BLaER1 (cell line): ENCODE measurements at regions not wholly inside any gene's neighbourhood (a gene's known extent, or its start where the extent isn't known, plus 50 kb on each side); places are given as distances from the start of the nearest gene placed in this dataset.

ENCODE experiments used
- H3K27ac ChIP-seq: shearing (Covaris generic); formaldehyde crosslinking; 2 replicates; pipeline ENCODE4 v1.8.1; 2022
- H3K27me3 ChIP-seq: shearing (Covaris generic); formaldehyde crosslinking; 2 replicates; pipeline ENCODE4 v1.8.1; 2022
- H3K36me3 ChIP-seq: shearing (Covaris generic); formaldehyde crosslinking; 2 replicates; pipeline ENCODE4 v1.8.1; 2022
- H3K4me1 ChIP-seq: shearing (Covaris generic); formaldehyde crosslinking; 2 replicates; pipeline ENCODE4 v1.8.1; 2022
- H3K4me2 ChIP-seq: shearing (Covaris generic); formaldehyde crosslinking; 2 replicates; pipeline ENCODE4 v1.8.1; 2022
- H3K4me3 ChIP-seq: shearing (Covaris generic); formaldehyde crosslinking; 2 replicates; pipeline ENCODE4 v1.8.1; 2022
- H3K9ac ChIP-seq: shearing (Covaris generic); formaldehyde crosslinking; 2 replicates; pipeline ENCODE4 v1.8.1; 2022
- H3K9me3 ChIP-seq: shearing (Covaris generic); formaldehyde crosslinking; 2 replicates; pipeline ENCODE4 v1.8.1; 2022
- H4K20me1 ChIP-seq: shearing (Covaris generic); formaldehyde crosslinking; 2 replicates; pipeline ENCODE4 v1.8.1; 2022
- Cebpa-rat ChIP-seq: shearing (Covaris generic); IDR thresholded peaks from 2 replicates; pipeline ENCODE4 v1.8.1; 2022

- no peaks in the 10 kb centered on the region for H3K27me3 ChIP-seq
- H3K9ac ChIP-seq: no peak overlapping the region
- no peaks in the 10 kb centered on the region for H3K9me3 ChIP-seq
- no peaks in the 10 kb centered on the region for H3K4me1 ChIP-seq
- no peak for TF ChIP-seq Cebpa-rat
- H3K36me3 ChIP-seq: no peaks in the 10 kb centered on the region
- H3K4me3 ChIP-seq: no peak overlapping the region
- H4K20me1 ChIP-seq: no peaks in the 10 kb centered on the region
- no peak overlapping the region for H3K4me2 ChIP-seq
- H3K27ac ChIP-seq: no peak overlapping the region
Observed at GRCh38 chr19:31681121-31681520, 331.9 kb upstream of the TSHZ3 start.

GRCh38 chr19:31693131-31693932, 344.1 kb upstream of the TSHZ3 start:
- H3K9me3 ChIP-seq: no peaks in the 10 kb centered on the region
- H3K27ac ChIP-seq: no peak overlapping the region
- no peak overlapping the region for H3K9ac ChIP-seq
- TF ChIP-seq Cebpa-rat: no peak
- no peaks in the 10 kb centered on the region for H3K36me3 ChIP-seq
- H3K4me2 ChIP-seq: no peak overlapping the region
- H3K4me1 ChIP-seq: no peaks in the 10 kb centered on the region
- no peaks in the 10 kb centered on the region for H4K20me1 ChIP-seq
- no peaks in the 10 kb centered on the region for H3K27me3 ChIP-seq
- no peak overlapping the region for H3K4me3 ChIP-seq

GRCh38 chr19:31693933-31694269, 344.7 kb upstream of the TSHZ3 start:
- Histone ChIP-seq H3K4me1 (no peaks in the 10 kb centered on the region), H3K27ac (no peak overlapping the region), H4K20me1 (no peaks in the 10 kb centered on the region), H3K27me3 (no peaks in the 10 kb centered on the region), H3K9ac (no peak overlapping the region), H3K36me3 (no peaks in the 10 kb centered on the region), H3K9me3 (no peaks in the 10 kb centered on the region), H3K4me2 (no peak overlapping the region), H3K4me3 (no peak overlapping the region)
- TF ChIP-seq Cebpa-rat: no peak

- TF ChIP-seq Cebpa-rat: no peak
- no peaks in the 10 kb centered on the region for H3K36me3 ChIP-seq
- no peaks in the 10 kb centered on the region for H3K9me3 ChIP-seq
- H3K4me3 ChIP-seq: no peak overlapping the region
- H3K4me2 ChIP-seq: no peak overlapping the region
- no peaks in the 10 kb centered on the region for H4K20me1 ChIP-seq
- no peak overlapping the region for H3K27ac ChIP-seq
- H3K27me3 ChIP-seq: no peaks in the 10 kb centered on the region
- no peak overlapping the region for H3K9ac ChIP-seq
- H3K4me1 ChIP-seq: no peaks in the 10 kb centered on the region
Observed at GRCh38 chr19:31694761-31695160, 345.5 kb upstream of the TSHZ3 start.

- Histone ChIP-seq H3K9me3 (no peaks in the 10 kb centered on the region), H4K20me1 (no peaks in the 10 kb centered on the region), H3K27ac (no peak overlapping the region), H3K9ac (no peak overlapping the region), H3K4me3 (no peak overlapping the region), H3K4me1 (no peaks in the 10 kb centered on the region), H3K27me3 (no peaks in the 10 kb centered on the region), H3K4me2 (no peak overlapping the region), H3K36me3 (no peaks in the 10 kb centered on the region)
- TF ChIP-seq Cebpa-rat: no peak
Observed at GRCh38 chr19:31699421-31699820, 350.2 kb upstream of the TSHZ3 start.

GRCh38 chr19:31701146-31701545, 351.9 kb upstream of the TSHZ3 start:
- Histone ChIP-seq H3K4me2 (no peak overlapping the region), H3K9me3 (no peaks in the 10 kb centered on the region), H3K27ac (no peak overlapping the region), H3K36me3 (no peaks in the 10 kb centered on the region), H3K9ac (no peak overlapping the region), H4K20me1 (no peaks in the 10 kb centered on the region), H3K4me3 (no peak overlapping the region), H3K27me3 (no peaks in the 10 kb centered on the region), H3K4me1 (no peaks in the 10 kb centered on the region)
- no peak for TF ChIP-seq Cebpa-rat

GRCh38 chr19:31705656-31706055, 356.4 kb upstream of the TSHZ3 start:
- no peak for TF ChIP-seq Cebpa-rat
- Histone ChIP-seq H3K27me3 (no peaks in the 10 kb centered on the region), H3K9ac (no peak overlapping the region), H3K36me3 (no peaks in the 10 kb centered on the region), H4K20me1 (no peaks in the 10 kb centered on the region), H3K4me3 (no peak overlapping the region), H3K4me1 (no peaks in the 10 kb centered on the region), H3K4me2 (no peak overlapping the region), H3K9me3 (no peaks in the 10 kb centered on the region), H3K27ac (no peak overlapping the region)

- Histone ChIP-seq H3K9me3 (no peaks in the 10 kb centered on the region), H3K27me3 (no peaks in the 10 kb centered on the region), H3K4me1 (no peaks in the 10 kb centered on the region), H3K4me2 (no peak overlapping the region), H3K9ac (no peak overlapping the region), H3K4me3 (no peak overlapping the region), H4K20me1 (no peaks in the 10 kb centered on the region), H3K27ac (no peak overlapping the region), H3K36me3 (no peaks in the 10 kb centered on the region)
- no peak for TF ChIP-seq Cebpa-rat
Observed at GRCh38 chr19:31706131-31706530, 356.9 kb upstream of the TSHZ3 start.

GRCh38 chr19:31706691-31707620, 357.7 kb upstream of the TSHZ3 start:
- no peaks in the 10 kb centered on the region for H4K20me1 ChIP-seq
- no peaks in the 10 kb centered on the region for H3K4me1 ChIP-seq
- no peak overlapping the region for H3K4me3 ChIP-seq
- no peaks in the 10 kb centered on the region for H3K36me3 ChIP-seq
- no peaks in the 10 kb centered on the region for H3K27me3 ChIP-seq
- no peaks in the 10 kb centered on the region for H3K9me3 ChIP-seq
- TF ChIP-seq Cebpa-rat: no peak
- no peak overlapping the region for H3K4me2 ChIP-seq
- no peak overlapping the region for H3K9ac ChIP-seq
- no peak overlapping the region for H3K27ac ChIP-seq

- H3K9ac ChIP-seq: no peak overlapping the region
- no peaks in the 10 kb centered on the region for H4K20me1 ChIP-seq
- no peaks in the 10 kb centered on the region for H3K27me3 ChIP-seq
- H3K4me1 ChIP-seq: no peaks in the 10 kb centered on the region
- no peak overlapping the region for H3K4me3 ChIP-seq
- no peak overlapping the region for H3K27ac ChIP-seq
- H3K4me2 ChIP-seq: no peak overlapping the region
- H3K36me3 ChIP-seq: no peaks in the 10 kb centered on the region
- H3K9me3 ChIP-seq: no peaks in the 10 kb centered on the region
- TF ChIP-seq Cebpa-rat: no peak
Observed at GRCh38 chr19:31708520-31708919, 359.3 kb upstream of the TSHZ3 start.
